ENCODE measurements at regions not wholly inside any gene's neighbourhood (a gene's known extent, or its start where the extent isn't known, plus 50 kb on each side); places are given as distances from the start of the nearest gene placed in this dataset.
A peak's percentile ranks its signal among the peaks of the same experiment; 100 is the strongest.
"Not testable (repeated sequence)": the region's sequence is repeated elsewhere in the genome, so short reads cannot be mapped to it uniquely, and the experiment has no call there.

- no peak for DNase-seq (ENCODE audit: low spot score)
Measured at GRCh38 chr4:31016322-31017061, 296.3 kb downstream of the PCDH7 start.

DNA sequence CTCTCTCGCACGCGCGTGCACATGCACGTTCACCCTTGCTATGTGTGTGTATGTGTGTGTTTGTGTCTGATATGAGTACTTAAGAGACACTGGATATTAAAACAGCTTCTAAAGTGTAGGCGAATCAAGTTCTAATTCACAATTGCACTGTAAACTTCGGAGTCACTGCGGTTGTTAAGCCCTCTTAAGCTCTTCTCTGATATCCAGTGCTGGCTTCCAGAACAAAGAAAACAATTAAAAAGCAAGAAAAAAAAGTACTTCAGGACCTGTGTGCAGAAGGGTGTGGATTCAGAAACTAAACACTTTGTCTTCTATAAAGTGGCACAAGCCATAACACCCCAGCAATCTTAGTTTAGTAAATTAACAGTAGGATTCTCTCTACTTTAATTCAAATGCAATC is 300.2 kb downstream of the PCDH7 start:
- no peak for DNase-seq (ENCODE audit: low spot score)

- no peak for DNase-seq (ENCODE audit: low spot score)
Measured at GRCh38 chr4:31021008-31021407, 300.8 kb downstream of the PCDH7 start.

DNA sequence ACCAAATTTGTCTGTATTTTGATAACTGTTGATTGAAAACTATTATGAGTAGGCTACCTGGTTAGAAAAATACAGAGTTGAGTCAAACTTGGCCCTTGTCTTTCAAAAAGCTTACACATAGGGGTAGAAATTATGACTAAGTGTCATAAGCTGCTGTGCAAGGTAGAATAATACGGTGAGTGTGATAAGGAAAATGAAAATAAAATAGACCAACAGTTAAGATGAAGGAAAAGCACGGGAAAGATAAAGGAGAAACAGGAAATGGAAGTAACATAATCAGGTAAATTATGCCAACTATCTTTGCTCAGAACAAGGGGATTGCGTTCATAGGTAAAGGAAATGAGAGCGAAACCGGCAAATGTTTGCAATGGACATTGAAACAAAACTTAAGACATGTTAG is 302.5 kb downstream of the PCDH7 start:
- no peak for DNase-seq (ENCODE audit: low spot score)

GRCh38 chr4:31023109-31023508 is 302.9 kb downstream of the PCDH7 start:
- DNase-seq (ENCODE audit: low spot score): no peak

DNA sequence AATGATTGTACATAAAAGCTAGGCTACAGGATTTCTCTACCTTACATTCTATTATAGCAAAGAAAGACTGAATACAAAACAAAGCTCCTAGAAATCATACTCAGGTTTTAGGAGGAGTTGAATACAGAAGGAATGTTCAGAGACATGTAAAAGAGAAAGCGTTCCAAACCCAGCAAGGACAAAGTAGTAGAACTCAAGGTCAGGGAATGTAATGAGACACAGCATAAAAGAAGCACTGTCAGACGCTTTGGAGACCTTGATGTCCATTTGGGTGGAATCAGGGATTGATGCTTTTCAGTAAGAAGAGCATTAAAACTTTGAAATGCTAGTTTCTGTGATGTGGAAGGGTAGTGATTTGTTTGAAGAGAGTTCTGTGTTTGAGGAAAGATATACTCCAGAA is 303.6 kb downstream of the PCDH7 start:
- no peak for DNase-seq (ENCODE audit: low spot score)

- DNase-seq (ENCODE audit: low spot score): not testable (repeated sequence)
Measured at GRCh38 chr4:31024781-31025180, 304.6 kb downstream of the PCDH7 start.

- no peak for DNase-seq (ENCODE audit: low spot score)
Measured at GRCh38 chr4:31026256-31026655, 306.1 kb downstream of the PCDH7 start.

- DNase-seq (ENCODE audit: low spot score): no peak
Measured at GRCh38 chr4:31034550-31034949, 314.4 kb downstream of the PCDH7 start.

DNA sequence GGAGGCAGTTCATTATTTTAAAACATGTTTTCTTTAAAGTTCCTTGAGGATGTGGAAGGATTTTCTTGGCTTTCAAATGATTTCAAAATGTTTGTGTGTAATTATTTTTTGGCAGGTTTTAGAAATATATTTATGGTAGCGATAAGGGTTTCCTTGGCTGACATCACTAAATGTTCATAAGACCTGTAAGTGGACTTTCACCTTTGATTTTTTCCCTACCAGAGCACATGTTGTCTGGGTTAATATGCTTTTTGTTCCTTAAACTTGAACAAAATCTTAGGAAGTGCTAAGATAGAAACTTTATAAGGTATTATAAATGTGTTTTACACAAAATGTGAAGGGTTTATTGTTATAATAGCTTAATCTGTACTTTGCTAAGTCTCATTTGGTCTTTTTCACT is 315.6 kb downstream of the PCDH7 start:
- no peak for DNase-seq (ENCODE audit: low spot score)

GRCh38 chr4:31037703-31038102 is 317.5 kb downstream of the PCDH7 start:
- DNase-seq (ENCODE audit: low spot score): no peak

- no peak for DNase-seq (ENCODE audit: low spot score)
Measured at GRCh38 chr4:31039382-31039781, 319.2 kb downstream of the PCDH7 start.

DNA sequence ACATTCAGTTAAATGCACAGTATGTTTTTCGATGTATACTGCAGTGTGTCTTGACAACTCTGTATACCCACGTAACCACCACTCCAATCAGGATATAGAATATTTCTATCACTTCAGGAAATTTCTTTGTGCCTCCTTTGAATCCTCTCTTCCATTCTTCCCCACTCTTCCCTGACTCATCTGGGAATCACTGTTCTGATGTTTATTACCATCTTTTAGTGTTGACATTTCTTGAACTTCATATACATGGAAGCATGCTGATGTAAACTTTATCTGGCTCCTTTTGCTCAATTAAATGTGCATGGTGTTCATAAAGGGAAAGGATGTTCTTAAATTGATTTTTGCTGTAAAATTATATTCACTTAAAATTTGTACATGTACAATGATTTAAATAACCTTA is 319.9 kb downstream of the PCDH7 start:
- DNase-seq (ENCODE audit: low spot score): no peak

DNA sequence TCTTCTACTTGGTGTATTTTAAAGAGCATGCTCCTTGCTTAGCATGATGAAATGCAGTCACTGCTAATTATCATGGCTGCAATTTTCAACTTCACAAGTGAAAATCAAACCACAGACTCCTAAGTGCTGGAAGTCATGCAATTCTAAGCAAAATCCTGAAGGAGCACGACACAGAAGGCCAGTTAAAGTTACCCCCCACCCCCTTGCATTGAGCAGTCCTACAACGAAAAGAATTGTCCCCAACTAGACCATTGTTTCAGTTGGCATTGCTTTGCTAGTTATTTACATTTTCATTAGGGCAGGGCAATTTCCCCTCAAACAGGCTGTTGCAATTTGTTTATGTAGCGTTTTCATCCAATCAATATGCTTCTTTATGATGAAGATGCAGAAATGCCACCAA is 321.2 kb downstream of the PCDH7 start:
- no peak for DNase-seq (ENCODE audit: low spot score)

DNA sequence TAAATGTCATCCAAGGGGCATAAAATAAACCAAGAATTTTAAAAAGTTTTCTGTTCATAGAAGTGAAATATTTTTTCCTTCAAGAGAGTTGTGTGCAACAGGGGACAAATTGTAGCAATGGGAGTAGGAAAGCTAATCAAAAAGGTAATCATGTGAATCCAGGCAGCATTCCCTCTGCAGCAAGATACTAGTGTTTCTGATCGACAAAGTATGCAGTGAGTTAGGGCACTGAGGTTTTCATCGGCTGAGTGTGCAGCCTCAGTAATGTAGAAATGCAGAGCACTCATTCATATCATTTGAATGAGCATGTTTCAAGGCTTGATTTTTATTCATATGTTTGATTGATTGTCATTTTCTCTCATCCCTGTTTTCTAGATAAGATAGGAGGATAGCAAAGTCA is 321.7 kb downstream of the PCDH7 start:
- DNase-seq (ENCODE audit: low spot score): no peak

DNA sequence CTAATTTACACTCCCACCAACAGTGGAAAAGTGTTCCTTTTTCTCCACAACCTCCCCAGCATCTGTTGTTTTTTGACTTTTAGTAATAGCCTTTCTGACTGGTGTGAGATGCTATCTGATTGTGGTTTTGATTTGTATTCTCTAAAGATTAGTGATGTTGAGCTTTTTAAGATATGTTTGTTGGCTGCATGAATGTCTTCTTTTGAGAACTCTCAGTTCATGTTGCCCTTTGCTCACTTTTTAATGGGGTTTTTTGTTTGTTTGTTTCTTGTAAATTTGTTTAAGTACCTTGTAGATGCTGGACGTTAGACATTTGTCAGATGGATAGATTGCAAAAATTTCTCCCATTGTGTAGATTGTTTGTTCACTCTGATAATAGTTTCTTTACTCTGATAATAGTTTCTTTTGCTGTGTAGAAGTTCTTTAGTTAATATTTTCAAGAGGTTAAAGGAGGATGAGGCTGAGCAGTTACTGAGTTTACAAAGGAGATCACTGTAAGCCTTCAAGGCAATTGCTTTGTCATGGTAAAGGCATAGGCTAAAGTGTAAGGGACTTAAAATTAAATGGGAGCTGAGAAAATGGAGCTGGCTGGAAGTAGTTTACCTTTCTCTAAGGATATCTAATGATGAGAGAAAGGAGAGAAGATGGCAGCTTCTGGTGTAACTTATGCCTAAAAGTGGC is 323.4 kb downstream of the PCDH7 start:
- DNase-seq (ENCODE audit: low spot score): no peak

DNA sequence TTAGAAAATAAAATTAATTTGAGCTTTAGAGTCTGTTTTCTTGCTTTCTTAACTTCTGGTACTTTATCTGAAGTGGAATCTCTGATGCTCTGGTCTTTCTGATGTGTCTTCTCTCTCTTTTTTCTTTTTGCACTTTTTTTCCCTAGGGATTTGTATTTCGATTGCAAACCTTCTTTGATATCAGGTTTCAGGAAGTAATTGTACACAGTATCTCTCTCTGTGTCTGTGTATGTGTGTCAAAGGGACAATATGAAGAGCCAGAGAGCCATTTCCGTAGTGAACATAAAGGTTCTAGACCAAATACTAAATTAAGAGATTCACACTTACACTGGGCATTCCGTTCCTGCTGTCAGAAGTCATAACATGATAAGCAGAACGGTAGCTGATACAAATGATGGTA is 325.0 kb downstream of the PCDH7 start:
- no peak for DNase-seq (ENCODE audit: low spot score)

DNA sequence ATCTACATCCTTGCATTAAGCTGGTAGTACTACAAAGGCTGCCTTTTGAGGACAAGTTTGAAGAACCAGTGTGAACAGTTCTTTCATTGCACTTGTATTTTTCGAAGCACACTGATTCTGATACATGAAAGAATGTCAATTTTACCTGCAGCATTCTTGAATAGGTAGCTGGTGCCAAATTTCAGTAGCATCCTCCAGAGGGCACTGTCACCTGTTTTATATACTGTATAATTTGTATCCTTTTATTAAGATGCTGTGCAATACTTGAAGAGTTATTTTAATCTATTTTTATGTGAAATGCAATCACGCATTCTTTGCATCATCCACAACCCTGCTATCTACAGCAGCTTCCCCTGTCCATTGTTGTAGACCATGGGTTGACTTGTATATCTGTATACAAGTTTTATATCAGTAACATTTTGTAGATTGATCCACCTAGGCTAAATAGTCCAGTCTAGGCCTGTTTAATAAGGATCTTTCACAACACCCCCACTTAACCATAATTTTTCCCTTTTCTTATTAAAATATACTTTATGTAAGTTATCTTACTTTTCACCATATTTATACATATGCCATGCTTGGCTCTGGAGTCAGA is 325.7 kb downstream of the PCDH7 start:
- peak; percentile 19 for DNase-seq (ENCODE audit: low spot score)

- DNase-seq (ENCODE audit: low spot score): no peak
Measured at GRCh38 chr4:31051151-31051550, 331.0 kb downstream of the PCDH7 start.

- no peak for DNase-seq (ENCODE audit: low spot score)
Measured at GRCh38 chr4:31051565-31051964, 331.4 kb downstream of the PCDH7 start.

- peak; percentile 77 for DNase-seq (ENCODE audit: low spot score)
Measured at GRCh38 chr4:31052519-31052918, 332.4 kb downstream of the PCDH7 start.

- no peak for DNase-seq (ENCODE audit: low spot score)
Measured at GRCh38 chr4:31053451-31053850, 333.3 kb downstream of the PCDH7 start.

DNA sequence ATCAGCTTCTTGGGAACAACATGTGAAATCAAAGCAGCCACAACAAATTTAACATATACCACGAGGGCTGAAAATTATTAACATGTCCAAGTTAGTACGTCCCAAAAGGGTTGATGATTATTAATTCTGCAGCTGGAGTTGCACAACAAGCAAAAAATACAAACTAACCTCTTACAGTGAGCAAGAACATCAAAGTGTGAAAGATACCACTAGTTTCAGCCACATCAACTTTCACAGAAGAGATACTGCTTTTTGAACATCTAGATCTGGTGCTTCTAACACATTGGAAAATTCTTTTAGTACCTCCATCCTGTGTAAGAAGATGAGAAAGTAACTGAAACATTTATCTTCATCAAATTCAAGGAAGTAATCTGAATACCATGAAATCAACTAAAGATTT is 334.1 kb downstream of the PCDH7 start:
- DNase-seq (ENCODE audit: low spot score): no peak
